HepG2 (cell line): ENCODE measurements at regions not wholly inside any gene's neighbourhood (a gene's known extent, or its start where the extent isn't known, plus 50 kb on each side); places are given as distances from the start of the nearest gene placed in this dataset.

Experiments
- ATAC-seq: fragments of 200-7000 bp; cut with Tn5 transposase; 3 replicates; pipeline ENCODE4 v1.9.1; 2020; ENCODE audit warnings: mild to moderate bottlenecking, moderate library complexity
- BruUV-seq: library from RNA; stranded (reverse); fragments of 400-500 nt; replicated peaks from 2 replicates; lab custom pipeline; 2021; lab: Mats Ljungman, UMichigan
- CTCF ChIA-PET: fragments of 300-600 bp; formaldehyde crosslinking; extraction: SDS; loops from one replicate; lab custom pipeline; 2021; ENCODE audit warnings: low total read pairs, inconsistent platforms, low intra/inter-chr PET ratio; lab: Yijun Ruan, JAX
- POLR2A ChIA-PET: fragments of 350-600 bp; sonication (Branson Sonifier 250); formaldehyde crosslinking; loops from one replicate; lab custom pipeline; 2020; ENCODE audit warnings: antibody characterized with exemption, inconsistent platforms; lab: Yijun Ruan, JAX
- DNase-seq: peaks from one replicate; pipeline ENCODE4 v3.0.0-alpha.2; 2015; ENCODE audit warnings: low spot score
- FAIRE-seq: peaks from 3 replicates; lab custom pipeline; 2011; peaks lifted over from hg19 to GRCh38; lab: Jason Lieb, UNC
- H2AFZ ChIP-seq: one replicate; pipeline ENCODE4 v1.6.1; 2011; ENCODE audit warnings: low read length, inconsistent platforms
- H3K27ac ChIP-seq: fragments of 300-600 bp; 3 replicates; pipeline ENCODE4 v1.8.0; 2011; ENCODE audit warnings: mixed run types, mild to moderate bottlenecking, mixed read lengths, low read length, inconsistent platforms; ENCODE audit not compliant: insufficient read depth; ENCODE audit errors: extremely low read length
- H3K27me3 ChIP-seq, 2 experiments: fragments of 200-600 bp in 1 of 2; 2 replicates in 1 of 2; 3 replicates in 1 of 2; pipeline versions ENCODE4 v1.6.0 to v1.8.0; 2011; ENCODE audit warnings: low read length in 2 of 2, mild to moderate bottlenecking in 2 of 2, moderate library complexity in 2 of 2, inconsistent platforms in 1 of 2; ENCODE audit not compliant: insufficient read depth in 2 of 2, control insufficient read depth in 1 of 2
- H3K36me3 ChIP-seq, 2 experiments: fragments of 200-600 bp in 1 of 2; replicated peaks in 1 of 2; 2 replicates in 1 of 2; 3 replicates in 1 of 2; pipeline versions ENCODE4 v1.5.1 to v1.8.0; 2011; ENCODE audit warnings: low read length in 2 of 2, inconsistent platforms in 1 of 2; ENCODE audit not compliant: insufficient read depth in 2 of 2, control insufficient read depth in 1 of 2
- H3K4me1 ChIP-seq: 2 replicates; pipeline ENCODE4 v1.5.1; 2012; ENCODE audit warnings: low read length, inconsistent platforms; ENCODE audit not compliant: insufficient read depth
- H3K4me2 ChIP-seq: 2 replicates; pipeline ENCODE4 v1.6.0; 2011; ENCODE audit warnings: low read depth, low read length, inconsistent platforms
- H3K4me3 ChIP-seq, 3 experiments: fragments of 200-600 bp in 1 of 3; sonication (generic), shearing (Covaris generic) in 1 of 3; replicated peaks in 1 of 3; 2 replicates each; pipeline ENCODE4 v1.5.1; 2011 to 2016; ENCODE audit warnings: low read length in 3 of 3, inconsistent platforms in 2 of 3, low read depth in 2 of 3, mild to moderate bottlenecking in 2 of 3, control low read depth in 1 of 3, mixed read lengths in 1 of 3; ENCODE audit not compliant: insufficient read depth in 1 of 3
- H3K79me2 ChIP-seq: one replicate; pipeline ENCODE4 v1.6.1; 2011; ENCODE audit warnings: low read length, inconsistent platforms; ENCODE audit not compliant: insufficient read depth
- H3K9ac ChIP-seq: 2 replicates; pipeline ENCODE4 v1.6.0; 2011; ENCODE audit warnings: mild to moderate bottlenecking, low read depth, low read length, inconsistent platforms; ENCODE audit not compliant: insufficient read depth
- H3K9me3 ChIP-seq: 2 replicates; pipeline ENCODE4 v1.5.1; 2012; ENCODE audit warnings: mild to moderate bottlenecking, low read length
- H4K20me1 ChIP-seq: 2 replicates; pipeline ENCODE4 v1.6.0; 2011; ENCODE audit warnings: inconsistent platforms, mild to moderate bottlenecking, low read length, moderate library complexity; ENCODE audit not compliant: insufficient read depth
- ATF7 ChIP-seq, 2 experiments: fragments of 450-650 bp in 1 of 2; sonication (generic) in 1 of 2; formaldehyde crosslinking in 1 of 2; IDR thresholded peaks; 2 replicates each; pipeline versions ENCODE4 v1.4.0 to v1.6.1; 2016 to 2020; ENCODE audit warnings: antibody characterized with exemption in 1 of 2, mild to moderate bottlenecking in 1 of 2, missing genetic modification reagents in 1 of 2
- MAFF ChIP-seq: IDR thresholded peaks from 2 replicates; pipeline ENCODE4 v1.6.1; 2011; ENCODE audit warnings: low read depth, low read length, improper control_type of control experiment
- MAFK ChIP-seq, 2 experiments: IDR thresholded peaks in 1 of 2; conservative IDR thresholded peaks in 1 of 2; 2 replicates each; pipeline ENCODE4 v1.6.1; 2011; ENCODE audit warnings: improper control_type of control experiment in 2 of 2, low read length in 2 of 2
- SCMH1 ChIP-seq: sonication (generic); formaldehyde crosslinking; IDR thresholded peaks from 2 replicates; pipeline ENCODE4 v1.9.0; 2021; ENCODE audit warnings: missing genetic modification reagents, mild to moderate bottlenecking, borderline replicate concordance
- ZNF281 ChIP-seq: sonication (generic); formaldehyde crosslinking; IDR thresholded peaks from 2 replicates; pipeline ENCODE4 v1.4.0; 2020; ENCODE audit warnings: missing genetic modification reagents, borderline replicate concordance
- WGBS: methylation state at CpG from one replicate; pipeline ENCODE4 v1.1.6; 2017; ENCODE audit warnings: low lambda C conversion rate; 5-methylcytosine and 5-hydroxymethylcytosine counted together
- in situ Hi-C: cut with HindIII; loops from 2 replicates; pipeline ENCODE4 v1.10.0; 2017; ENCODE audit warnings: low pct_unique_long_range_greater_than_20kb; ENCODE audit not compliant: extremely low pct_ligation_motif_present
- intact Hi-C: fragments of 100-400 bp; cut with micrococcal nuclease; formaldehyde crosslinking; loops from one replicate; pipeline ENCODE4 v1.10.0; 2022; ENCODE audit not compliant: unreplicated experiment

- no peaks in the 10 kb centered on the region for H3K36me3 ChIP-seq
- TF ChIP-seq ATF7 (IDR thresholded peaks at IDR 0.05) (peak; percentile 85), ATF7 (CRISPR knock-in tag; IDR thresholded peaks at IDR 0.05) (no peak), SCMH1 (CRISPR knock-in tag) (no peak)
- no peaks in the 10 kb centered on the region for H3K27me3 ChIP-seq
- intact Hi-C loops = no loop called here
- in situ Hi-C loops = no loop called here
- ATAC-seq (no peak), DNase-seq (no peak), FAIRE-seq (no peak)
- H3K4me1 ChIP-seq = no peaks in the 10 kb centered on the region
- CTCF ChIA-PET = no interaction called here
- H3K9ac ChIP-seq = no peak overlapping the region
- no peak overlapping the region for H2AFZ ChIP-seq
- no peak overlapping the region for H3K4me3 ChIP-seq
- POLR2A ChIA-PET = no interaction called here
- H3K4me2 ChIP-seq = no peak overlapping the region
- peaks cover 7% of the 10 kb centered on the region; the same call in 1 of the 2 replicates for H3K9me3 ChIP-seq
- no peaks in the 10 kb centered on the region for H4K20me1 ChIP-seq
- BruUV-seq = no TSS peak
- no peaks in the 10 kb centered on the region for H3K79me2 ChIP-seq
- H3K27ac ChIP-seq = no peak overlapping the region
Measured at GRCh38 chr21:16519644-16520043, 789.9 kb downstream of the USP25 start.

GRCh38 chr21:16522548-16522947 is 792.8 kb downstream of the USP25 start:
- peak; percentile 36 to 46; a peak in 3 of 4 replicates for TF ChIP-seq MAFK (conservative IDR thresholded peaks at IDR 0.05 in 1 of 2, IDR thresholded peaks at IDR 0.05 in 1 of 2; ENCODE audit: low read length in 2 of 2)
- no peak for TF ChIP-seq ZNF281 (CRISPR knock-in tag)
- 0 out of 2 replicates have a peak, but pooled peaks have one; percentile 3 for TF ChIP-seq MAFF
- no peak for ATAC-seq
- no TSS peak for BruUV-seq
- WGBS = 2% methylated on average over 2 of the region's 2 CpGs
- no peak overlapping the region for H3K27ac ChIP-seq
- no peaks in the 10 kb centered on the region; the same call in 1 of the 2 replicates for H3K9me3 ChIP-seq
- no peaks in the 10 kb centered on the region for H3K27me3 ChIP-seq
- H3K4me2 ChIP-seq = no peak overlapping the region
- DNase-seq = no peak
- no peak overlapping the region for H3K9ac ChIP-seq
- no peaks in the 10 kb centered on the region for H3K79me2 ChIP-seq
- no peak for FAIRE-seq
- no peak overlapping the region for H2AFZ ChIP-seq
- no peak overlapping the region for H3K4me3 ChIP-seq
- no peaks in the 10 kb centered on the region for H4K20me1 ChIP-seq
- intact Hi-C loops = no loop called here
- ChIA-PET POLR2A (no interaction called here), CTCF (no interaction called here)
- in situ Hi-C loops = no loop called here
- H3K4me1 ChIP-seq = no peaks in the 10 kb centered on the region
- H3K36me3 ChIP-seq = no peaks in the 10 kb centered on the region
